ENCODE measurements at regions not wholly inside any gene's neighbourhood (a gene's known extent, or its start where the extent isn't known, plus 50 kb on each side); places are given as distances from the start of the nearest gene placed in this dataset.

DNA sequence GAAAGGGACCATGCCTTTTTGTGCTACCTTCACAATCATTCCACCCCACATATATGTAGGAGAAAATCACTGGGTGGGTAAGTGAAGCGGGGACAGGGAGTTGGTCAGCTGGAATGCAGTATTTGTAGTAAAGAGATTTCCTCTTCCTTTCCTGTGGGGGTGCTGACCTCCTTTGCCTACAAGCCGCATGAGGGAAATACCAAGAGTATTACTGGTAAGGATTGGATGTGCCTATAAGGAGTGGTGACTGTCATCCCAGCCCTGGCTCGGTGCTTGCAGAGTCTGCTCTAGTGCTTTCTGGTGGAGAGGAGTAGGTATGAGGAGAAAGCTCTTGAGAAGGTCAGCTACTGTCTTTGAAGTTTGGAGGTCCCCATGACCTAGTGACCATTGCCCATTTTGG, 324.6 kb downstream of the HRH4 start:
- TF ChIP-seq, protein P1, sequence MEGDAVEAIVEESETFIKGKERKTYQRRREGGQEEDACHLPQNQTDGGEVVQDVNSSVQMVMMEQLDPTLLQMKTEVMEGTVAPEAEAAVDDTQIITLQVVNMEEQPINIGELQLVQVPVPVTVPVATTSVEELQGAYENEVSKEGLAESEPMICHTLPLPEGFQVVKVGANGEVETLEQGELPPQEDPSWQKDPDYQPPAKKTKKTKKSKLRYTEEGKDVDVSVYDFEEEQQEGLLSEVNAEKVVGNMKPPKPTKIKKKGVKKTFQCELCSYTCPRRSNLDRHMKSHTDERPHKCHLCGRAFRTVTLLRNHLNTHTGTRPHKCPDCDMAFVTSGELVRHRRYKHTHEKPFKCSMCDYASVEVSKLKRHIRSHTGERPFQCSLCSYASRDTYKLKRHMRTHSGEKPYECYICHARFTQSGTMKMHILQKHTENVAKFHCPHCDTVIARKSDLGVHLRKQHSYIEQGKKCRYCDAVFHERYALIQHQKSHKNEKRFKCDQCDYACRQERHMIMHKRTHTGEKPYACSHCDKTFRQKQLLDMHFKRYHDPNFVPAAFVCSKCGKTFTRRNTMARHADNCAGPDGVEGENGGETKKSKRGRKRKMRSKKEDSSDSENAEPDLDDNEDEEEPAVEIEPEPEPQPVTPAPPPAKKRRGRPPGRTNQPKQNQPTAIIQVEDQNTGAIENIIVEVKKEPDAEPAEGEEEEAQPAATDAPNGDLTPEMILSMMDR (IDR thresholded peaks at IDR 0.05): no peak
- no peak for TF ChIP-seq ZFX (IDR thresholded peaks at IDR 0.05; ENCODE audit: borderline replicate concordance)

Measured in 22Rv1 (cell line).